Hematopoietic multipotent progenitor cell treated with erythropoietin and hydrocortisone succinate and interleukin-3 and kit ligand, for 17 days (in vitro differentiated cells): ENCODE measurements at regions not wholly inside any gene's neighbourhood (a gene's known extent, or its start where the extent isn't known, plus 50 kb on each side); places are given as distances from the start of the nearest gene placed in this dataset.

ENCODE experiments used
- DNase-seq: peaks from one replicate; pipeline ENCODE4 v3.0.0-alpha.2; 2015; ENCODE audit warnings: low spot score

DNA sequence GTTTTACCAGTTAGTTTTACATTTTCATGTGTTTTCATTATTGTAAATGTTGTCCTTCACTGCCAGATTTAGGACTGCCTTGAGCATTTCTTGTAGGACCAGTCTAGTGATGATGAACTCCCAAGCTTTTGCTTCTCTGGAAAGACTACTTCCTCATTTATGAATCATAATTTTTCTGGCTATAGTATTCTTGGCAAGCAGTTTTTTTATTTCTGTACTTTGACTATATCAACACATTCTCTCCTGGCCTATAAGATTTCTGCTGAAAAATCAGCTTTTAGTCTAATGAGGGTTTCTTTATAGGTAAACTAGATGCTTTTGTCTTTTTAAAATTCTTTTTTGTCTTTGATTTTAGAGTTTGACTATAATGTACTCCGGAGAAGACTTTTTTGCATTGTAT is 256.8 kb upstream of the GRAMD2B start:
- DNase-seq, result no peak

DNA sequence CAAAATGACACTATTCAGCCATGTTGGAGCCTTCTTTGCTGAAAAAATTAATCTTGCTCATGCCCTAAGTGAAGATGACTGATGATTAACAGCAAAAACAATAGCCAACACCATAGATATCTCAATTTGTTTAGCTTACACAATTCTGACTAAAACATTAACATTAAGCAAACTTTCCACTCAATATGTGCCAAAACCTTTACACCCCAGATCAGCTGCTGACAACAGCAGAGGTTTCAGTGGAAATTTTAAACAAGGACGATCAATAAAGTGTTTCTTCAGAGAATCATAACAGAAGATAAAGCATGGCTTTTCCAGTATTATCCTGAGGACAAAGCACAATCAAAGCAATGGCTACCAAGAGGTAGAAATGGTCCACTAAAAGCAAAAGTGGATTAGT is 254.4 kb upstream of the GRAMD2B start:
- DNase-seq, result no peak

DNA sequence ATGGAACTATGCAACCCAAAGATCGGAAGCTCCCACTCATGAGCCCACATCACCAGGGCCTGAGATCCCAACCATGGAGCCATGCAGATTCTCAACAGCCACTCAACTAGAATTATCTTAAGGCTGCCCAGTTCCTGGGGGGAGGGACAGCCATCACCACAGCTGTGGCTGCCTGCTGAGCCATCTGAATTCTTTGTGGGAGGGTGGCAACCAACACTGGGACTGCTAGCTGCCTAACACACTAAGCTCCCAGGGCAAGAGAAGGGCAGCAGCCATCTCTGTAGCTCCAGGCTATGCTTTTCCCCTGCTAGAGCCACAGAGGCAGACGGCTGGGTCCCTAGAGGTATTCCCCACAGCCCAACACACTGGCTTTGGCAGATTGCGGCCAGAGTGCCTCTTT is 251.3 kb upstream of the GRAMD2B start:
- DNase-seq, result no peak

GRCh38 chr5:126172812-126173211 is 250.4 kb upstream of the GRAMD2B start:
- no peak for DNase-seq

- no peak for DNase-seq
Measured at GRCh38 chr5:126178521-126178920, 244.7 kb upstream of the GRAMD2B start.

- no peak for DNase-seq
Measured at GRCh38 chr5:126182971-126183695, 240.1 kb upstream of the GRAMD2B start.

GRCh38 chr5:126184474-126184873 is 238.7 kb upstream of the GRAMD2B start:
- DNase-seq, result no peak

GRCh38 chr5:126186210-126186609 is 237.0 kb upstream of the GRAMD2B start:
- DNase-seq, result no peak

- DNase-seq, result no peak
Measured at GRCh38 chr5:126188804-126189203, 234.4 kb upstream of the GRAMD2B start.

- no peak for DNase-seq
Measured at GRCh38 chr5:126189231-126189630, 234.0 kb upstream of the GRAMD2B start.

- no peak for DNase-seq
Measured at GRCh38 chr5:126189862-126190261, 233.3 kb upstream of the GRAMD2B start.

DNA sequence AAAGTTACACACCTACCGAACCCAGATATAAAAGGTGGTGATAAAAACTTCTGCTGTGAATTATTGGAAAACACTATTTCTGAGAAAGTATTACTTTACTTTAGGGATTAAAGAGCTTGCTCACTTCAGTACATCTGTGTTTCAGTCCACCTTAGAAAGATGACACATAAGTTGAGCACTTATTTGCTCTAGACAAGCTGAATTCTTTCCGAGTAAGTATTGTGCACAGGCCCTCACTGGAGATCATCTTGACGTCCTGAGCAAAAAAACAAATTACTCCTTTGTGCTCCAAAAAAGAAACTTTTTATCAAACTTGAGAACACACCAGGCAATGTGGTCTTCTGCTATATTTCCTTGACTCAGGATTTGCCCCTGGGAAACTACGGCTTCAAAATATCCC is 231.0 kb upstream of the GRAMD2B start:
- DNase-seq, result no peak

GRCh38 chr5:126195410-126196100 is 227.7 kb upstream of the GRAMD2B start:
- no peak for DNase-seq

- DNase-seq, result no peak
Measured at GRCh38 chr5:126198531-126198930, 224.7 kb upstream of the GRAMD2B start.

GRCh38 chr5:126199467-126199866 is 223.7 kb upstream of the GRAMD2B start:
- no peak for DNase-seq

- no peak for DNase-seq
Measured at GRCh38 chr5:126208691-126209090, 214.5 kb upstream of the GRAMD2B start.

- DNase-seq, result no peak
Measured at GRCh38 chr5:126210955-126211354, 212.3 kb upstream of the GRAMD2B start.

DNA sequence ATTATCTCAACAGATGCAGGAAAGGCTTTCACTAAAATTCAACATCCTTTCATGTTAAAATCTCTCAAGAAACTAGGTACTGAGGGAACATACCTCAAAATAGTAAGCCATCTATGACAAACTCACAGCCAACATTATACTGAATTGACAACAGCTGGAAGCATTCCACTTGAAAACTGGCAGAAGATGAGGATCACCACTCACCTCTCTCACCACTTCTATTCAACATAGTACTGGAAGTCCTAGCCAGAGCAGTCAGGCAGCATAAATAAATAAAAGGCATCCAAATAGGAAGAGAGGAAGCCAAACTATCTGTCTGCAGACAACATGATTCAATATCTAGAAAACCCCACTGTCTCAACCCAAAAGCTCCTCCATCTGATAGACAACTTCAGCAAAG is 203.6 kb upstream of the GRAMD2B start:
- DNase-seq, result no peak

DNA sequence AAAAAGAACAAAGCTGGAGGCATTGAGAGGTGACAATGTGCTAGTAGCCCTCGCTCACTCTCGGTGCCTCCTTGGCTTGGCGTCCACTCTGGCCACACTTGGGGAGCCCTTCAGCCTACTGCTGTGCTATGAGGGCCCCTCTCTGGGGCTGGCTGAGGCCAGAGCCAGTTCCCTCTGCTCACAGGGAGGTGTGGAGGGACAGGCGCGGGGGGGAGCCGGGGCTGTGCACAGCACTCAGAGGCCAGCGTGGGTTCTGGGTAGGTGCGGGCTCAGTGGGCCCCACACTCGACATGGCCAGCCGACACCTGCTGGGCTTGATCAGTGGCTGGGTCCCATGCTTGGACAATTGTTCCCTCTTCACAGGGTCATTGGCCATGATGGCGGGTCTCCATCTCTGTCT is 202.5 kb upstream of the GRAMD2B start:
- DNase-seq, result no peak

DNA sequence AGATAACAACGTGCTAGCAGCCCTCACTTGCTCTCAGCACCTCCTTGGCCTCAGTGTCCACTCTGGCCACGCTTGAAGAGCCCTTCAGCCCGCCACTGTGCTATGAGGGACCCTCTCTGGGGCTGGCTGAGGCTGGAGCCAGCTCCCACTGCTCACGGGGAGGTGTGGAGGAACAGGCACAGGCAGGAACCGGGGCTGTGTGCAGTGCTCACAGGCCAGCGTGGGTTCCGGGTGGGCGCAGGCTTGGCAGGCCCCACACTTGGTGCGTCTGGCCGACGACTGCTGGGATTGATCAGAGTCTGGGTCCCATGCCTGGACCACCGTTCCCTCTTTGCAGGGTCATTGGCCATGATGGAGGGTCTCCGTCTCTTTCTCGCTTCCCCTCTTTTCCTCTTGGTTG is 194.3 kb upstream of the GRAMD2B start:
- no peak for DNase-seq

- DNase-seq, result no peak
Measured at GRCh38 chr5:126233256-126233655, 190.0 kb upstream of the GRAMD2B start.

- no peak for DNase-seq
Measured at GRCh38 chr5:126234563-126235195, 188.5 kb upstream of the GRAMD2B start.

DNA sequence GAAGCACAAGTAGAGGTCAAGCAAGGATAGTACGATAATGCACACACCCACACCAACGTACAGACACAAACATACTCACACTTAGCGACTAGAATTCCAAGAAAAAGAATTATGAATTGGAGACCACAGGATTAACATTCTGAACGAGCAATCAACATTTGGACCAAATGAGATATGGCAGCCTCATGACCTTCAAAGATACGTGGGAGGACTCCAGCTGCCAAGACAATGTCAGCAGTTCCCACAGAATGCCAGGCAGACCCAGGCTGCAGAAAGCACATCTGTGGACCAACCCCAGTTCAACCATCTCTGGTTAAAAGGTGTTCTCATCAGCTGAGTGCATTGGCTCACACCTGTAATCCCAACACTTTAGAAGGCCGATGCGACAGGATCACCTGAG is 187.6 kb upstream of the GRAMD2B start:
- no peak for DNase-seq
